Vagina (tissue), 2 donors: ENCODE measurements at regions not wholly inside any gene's neighbourhood (a gene's known extent, or its start where the extent isn't known, plus 50 kb on each side); places are given as distances from the start of the nearest gene placed in this dataset.

Experiments
- CTCF ChIP-seq, 3 experiments: fragments of 450-650 bp in 2 of 3; fragments of 200-600 bp in 1 of 3; sonication (generic) in 1 of 3; IDR thresholded peaks; one replicate each; pipeline ENCODE4 v1.5.1; 2017 to 2019; ENCODE audit warnings: antibody characterized with exemption in 3 of 3, mild to moderate bottlenecking in 2 of 3, moderate library complexity in 2 of 3
- POLR2A ChIP-seq, 2 donors: fragments of 450-650 bp; IDR thresholded peaks; one replicate each; pipeline ENCODE4 v1.6.1; 2017; ENCODE audit warnings: antibody characterized with exemption in 2 of 2, mild to moderate bottlenecking in 2 of 2, moderate library complexity in 2 of 2
- POLR2AphosphoS5 ChIP-seq, 2 donors: sonication (generic); formaldehyde crosslinking; IDR thresholded peaks; one replicate each; pipeline ENCODE4 v1.9.0; 2017; ENCODE audit warnings: antibody characterized with exemption in 2 of 2, mild to moderate bottlenecking in 2 of 2, low read depth in 1 of 2; ENCODE audit not compliant: insufficient read depth in 1 of 2

GRCh38 chr1:39131940-39132339, 72.6 kb upstream of the MACF1 start:
- TF ChIP-seq CTCF (IDR thresholded peaks at IDR 0.05): no peak
- TF ChIP-seq POLR2AphosphoS5 (IDR thresholded peaks at IDR 0.05; ENCODE audit: insufficient read depth in 1 of 2, low read depth in 1 of 2): no peak
- no peak for TF ChIP-seq POLR2A (IDR thresholded peaks at IDR 0.05)
